Activated CD4-positive, alpha-beta T cell treated with anti-CD3 and anti-CD28 coated beads, Interleukin-2, amount 50 U/mL, for 4 hours (primary cell): ENCODE measurements at regions not wholly inside any gene's neighbourhood (a gene's known extent, or its start where the extent isn't known, plus 50 kb on each side); places are given as distances from the start of the nearest gene placed in this dataset.

Experiments
- DNase-seq, 2 experiments: peaks; one replicate each; pipeline ENCODE4 v3.0.0-alpha.2; 2020

DNA sequence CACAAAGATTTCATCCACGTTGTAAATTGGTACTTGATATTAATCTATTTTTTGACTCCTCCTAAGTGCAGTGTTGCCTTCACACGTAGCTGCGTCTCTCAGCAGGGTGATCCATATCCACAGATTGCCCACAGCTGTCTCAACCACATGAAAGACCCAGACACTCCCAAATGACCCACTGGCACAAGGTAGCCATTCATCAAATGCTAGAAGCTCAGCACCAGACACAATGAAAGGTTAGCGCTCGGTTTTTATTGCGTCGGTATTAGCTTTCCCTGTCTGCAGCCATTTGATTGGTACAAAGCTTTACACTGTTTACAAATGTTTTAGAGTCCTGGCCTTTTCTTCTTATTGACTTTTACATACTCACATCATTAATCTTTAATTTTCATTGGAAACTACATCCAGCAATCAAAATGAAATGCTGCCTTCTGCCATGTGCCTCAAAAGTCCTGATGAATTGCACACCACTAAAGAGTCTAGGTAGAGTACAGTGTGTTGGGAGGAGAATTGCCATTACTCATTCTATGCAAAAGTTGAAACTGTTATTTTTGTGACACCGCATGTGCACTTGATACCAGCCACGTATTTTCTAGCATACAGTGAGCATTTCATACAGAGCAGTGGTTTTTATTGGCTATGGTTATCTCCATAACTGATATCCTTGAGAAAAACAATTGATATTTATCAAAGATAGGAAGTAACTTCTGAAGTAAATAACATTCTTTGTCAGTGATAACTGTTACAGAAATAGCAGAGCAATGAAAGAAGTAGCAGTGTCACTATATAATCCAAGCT lies 127.3 kb upstream of the NUDT7 start:
- no peak for DNase-seq

- no peak for DNase-seq
Observed at GRCh38 chr16:77596261-77596660, 126.1 kb upstream of the NUDT7 start.

DNA sequence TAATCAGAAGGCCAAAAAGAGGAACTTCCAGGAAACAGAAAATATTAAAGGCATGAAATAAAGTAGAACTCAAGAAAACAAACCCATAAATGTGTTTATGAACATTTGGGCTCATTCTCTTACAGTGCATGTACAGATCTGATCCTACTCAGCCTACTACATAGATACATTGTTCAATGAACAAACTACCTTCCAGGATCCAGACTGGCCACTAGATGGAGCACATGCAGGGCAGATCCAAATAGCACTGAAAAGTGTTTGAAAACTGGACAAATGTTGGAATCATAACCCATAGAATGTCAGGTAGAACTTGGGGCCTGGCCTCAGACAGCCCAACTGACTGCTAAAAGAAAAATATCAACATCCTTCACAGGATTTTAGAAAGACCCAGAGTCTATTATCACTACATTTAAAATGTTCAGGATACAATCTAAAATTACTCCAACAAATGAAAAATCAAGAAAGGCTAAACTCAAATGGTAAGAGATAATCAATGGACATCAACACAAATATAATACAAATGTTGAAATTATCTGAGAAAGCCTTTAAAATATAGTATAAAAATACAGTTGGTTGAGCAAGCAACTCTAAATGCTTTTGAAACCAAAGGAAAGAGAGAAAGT lies 122.4 kb upstream of the NUDT7 start:
- no peak for DNase-seq

DNA sequence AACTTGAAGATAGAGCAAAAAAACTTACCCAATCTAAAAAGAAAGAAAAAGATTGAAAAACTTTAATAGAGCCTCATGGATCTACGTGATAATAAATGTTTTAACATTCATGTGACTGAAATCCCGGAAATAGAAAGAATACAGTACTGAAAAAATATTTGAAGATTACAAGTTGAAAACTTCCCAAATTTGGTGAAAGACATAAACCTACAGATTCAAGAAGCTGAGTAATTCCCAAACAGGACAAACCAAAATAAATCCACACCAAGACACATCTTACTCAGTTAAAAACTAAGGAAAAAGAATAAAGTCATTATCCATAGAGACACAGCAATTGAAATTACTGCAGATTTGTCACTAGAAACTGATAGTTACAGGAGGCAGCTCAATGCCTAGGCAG lies 121.8 kb upstream of the NUDT7 start:
- DNase-seq, result no peak

DNA sequence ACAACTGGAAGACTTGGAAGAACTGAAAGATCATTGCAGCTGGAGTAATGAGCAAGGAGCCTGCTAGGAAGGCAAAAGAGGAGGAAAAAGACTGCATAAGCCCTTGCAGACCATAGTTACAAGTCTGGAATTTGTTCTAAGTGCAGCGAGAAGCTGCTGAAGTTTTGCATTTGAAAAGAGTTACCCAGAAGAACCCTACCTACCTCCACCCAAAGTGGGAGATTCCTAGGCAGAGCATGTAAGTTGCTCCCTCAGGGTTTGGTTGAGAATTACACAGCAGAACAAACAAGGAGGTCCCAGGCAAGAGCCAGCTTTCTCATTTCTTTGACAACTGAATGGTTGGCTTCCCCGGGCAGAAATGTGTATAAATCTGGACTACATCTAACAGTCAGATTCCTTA lies 118.7 kb upstream of the NUDT7 start:
- DNase-seq, result no peak

DNA sequence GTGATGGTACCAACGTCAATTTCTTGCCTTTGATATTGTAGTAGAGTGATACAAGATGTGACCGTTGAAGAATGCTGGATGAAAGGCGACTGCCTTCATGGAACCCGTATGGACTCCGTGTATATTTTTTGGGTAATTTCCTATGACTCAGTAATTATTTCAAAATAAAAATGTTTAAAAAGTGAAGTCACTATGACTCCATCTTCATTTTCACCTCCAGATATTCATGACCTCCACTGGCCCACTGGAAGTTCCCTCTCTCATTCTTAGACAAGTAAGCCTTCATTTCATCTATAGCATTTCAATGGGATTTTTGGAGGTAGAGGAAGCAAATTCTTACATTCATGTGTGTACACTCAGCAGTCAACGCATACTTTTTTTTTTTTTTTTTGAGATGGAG lies 111.8 kb upstream of the NUDT7 start:
- DNase-seq, result no peak

DNA sequence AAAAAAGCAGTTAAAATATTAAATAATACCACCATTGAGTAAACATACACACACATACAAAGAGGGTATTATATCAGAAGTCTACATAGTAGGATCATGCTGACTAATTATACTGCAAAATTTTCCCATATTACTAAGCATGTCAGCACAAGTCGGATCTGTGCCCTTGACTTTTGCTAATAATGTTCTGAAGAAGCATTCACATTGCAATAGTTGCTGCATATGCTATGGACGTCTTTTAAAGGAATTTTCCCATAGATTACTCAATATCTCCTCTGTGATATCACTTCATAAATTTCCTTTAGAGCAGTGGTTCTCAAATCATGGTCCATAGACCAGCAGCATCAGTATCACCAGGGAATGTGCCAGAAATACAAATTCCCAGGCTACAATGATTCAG lies 110.9 kb upstream of the NUDT7 start:
- no peak for DNase-seq

GRCh38 chr16:77612596-77612995 lies 109.7 kb upstream of the NUDT7 start:
- no peak for DNase-seq

DNA sequence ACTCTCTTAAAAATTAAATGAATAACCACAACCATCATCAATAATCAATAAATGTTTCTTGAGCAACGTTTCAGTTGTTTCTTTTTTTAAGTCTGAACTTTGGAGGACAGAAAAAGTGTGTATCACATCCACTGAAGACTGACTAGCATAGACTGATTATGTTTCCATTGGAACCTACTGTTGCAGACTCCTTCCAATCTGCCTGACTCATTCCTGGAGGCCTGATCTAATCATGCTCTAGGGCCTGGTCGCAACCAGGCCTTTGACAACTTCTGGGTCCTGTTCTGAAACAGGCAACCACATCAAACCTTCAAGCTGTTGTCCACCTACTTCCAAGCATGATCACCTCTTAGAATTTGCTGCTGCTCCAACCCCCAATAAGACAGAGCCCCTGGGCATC lies 109.2 kb upstream of the NUDT7 start:
- DNase-seq, result no peak

DNA sequence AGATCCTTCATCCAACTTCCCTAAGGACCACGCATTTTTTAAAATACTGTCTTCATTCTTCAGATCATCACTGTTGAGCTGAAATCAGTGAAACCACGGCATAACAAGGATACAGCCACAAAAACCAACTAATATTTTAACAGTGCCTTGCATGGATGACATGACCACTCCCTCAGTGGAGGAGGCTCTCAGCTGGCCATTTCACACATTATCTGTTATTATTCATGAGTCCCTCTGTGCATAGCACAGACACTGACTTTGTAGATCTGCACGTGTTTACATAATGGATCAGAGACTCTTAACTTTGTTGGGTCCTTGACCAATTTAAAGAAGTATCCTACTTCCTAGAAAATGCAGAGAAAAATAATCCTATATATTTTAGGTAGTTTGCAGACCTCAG lies 104.8 kb upstream of the NUDT7 start:
- DNase-seq, result no peak

DNA sequence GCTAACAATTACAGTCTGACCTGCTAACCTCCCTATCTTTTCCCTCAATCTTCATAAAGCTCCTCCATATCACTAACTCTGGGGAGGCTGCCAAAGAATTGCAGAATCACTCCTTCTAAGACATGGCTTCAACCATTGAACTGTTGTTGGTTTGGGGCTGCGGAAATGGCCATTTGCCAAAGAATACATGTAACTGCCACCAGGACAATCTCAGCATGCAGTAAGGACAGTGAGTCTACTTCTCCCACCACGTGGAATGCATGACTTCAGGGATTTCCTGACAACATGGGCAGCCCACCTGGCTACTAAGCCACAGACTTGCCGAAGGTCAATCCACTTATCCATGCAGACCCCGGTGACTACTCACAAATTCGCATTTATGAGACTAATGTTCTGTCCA lies 104.3 kb upstream of the NUDT7 start:
- no peak for DNase-seq

- DNase-seq, result no peak
Observed at GRCh38 chr16:77618951-77619350, 103.4 kb upstream of the NUDT7 start.

GRCh38 chr16:77624085-77624484 lies 98.2 kb upstream of the NUDT7 start:
- DNase-seq, result no peak

GRCh38 chr16:77636615-77637014 lies 85.7 kb upstream of the NUDT7 start:
- DNase-seq, result no peak

GRCh38 chr16:77637940-77638339 lies 84.4 kb upstream of the NUDT7 start:
- no peak for DNase-seq

DNA sequence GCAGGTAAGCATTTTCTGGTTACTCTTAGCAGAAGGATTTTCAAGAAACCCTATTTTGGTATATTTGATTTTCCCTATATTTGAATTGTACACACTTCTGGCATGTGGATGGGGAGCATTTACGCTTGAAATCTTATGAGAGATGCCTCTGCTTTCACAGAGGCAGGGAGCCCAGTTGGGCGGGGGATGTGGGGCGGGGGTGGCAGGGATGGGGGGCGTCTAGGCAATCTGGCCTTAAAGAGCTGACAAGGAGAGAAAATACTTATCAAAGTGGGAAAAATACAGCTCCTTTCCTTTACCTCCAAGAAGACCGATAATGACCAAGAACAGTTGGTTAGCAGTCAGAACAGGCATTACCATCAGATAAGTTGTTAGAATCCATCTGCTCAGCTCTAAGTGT lies 79.1 kb upstream of the NUDT7 start:
- DNase-seq, result no peak

- DNase-seq, result no peak
Observed at GRCh38 chr16:77645764-77646163, 76.5 kb upstream of the NUDT7 start.

GRCh38 chr16:77647726-77648125 lies 74.6 kb upstream of the NUDT7 start:
- DNase-seq, result no peak

- DNase-seq, result no peak
Observed at GRCh38 chr16:77650761-77651160, 71.6 kb upstream of the NUDT7 start.

DNA sequence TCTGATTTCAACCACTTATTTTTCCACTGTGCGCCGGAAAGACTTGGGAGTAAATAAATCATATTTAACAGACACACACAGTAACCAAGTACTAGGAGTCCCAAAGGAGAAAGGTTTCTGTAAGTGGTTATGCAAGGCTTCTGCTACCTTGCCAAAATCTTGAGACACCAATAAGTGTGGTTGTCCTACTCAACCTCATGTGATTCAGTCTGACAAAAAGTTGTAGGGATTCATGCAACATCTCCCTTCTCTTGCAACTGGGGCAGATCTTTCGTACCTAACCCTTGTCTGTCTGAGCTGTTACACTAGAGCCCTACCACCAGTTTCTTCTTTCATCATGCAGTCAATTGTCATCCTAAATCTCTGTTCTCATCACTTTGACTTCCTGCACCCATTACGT lies 69.9 kb upstream of the NUDT7 start:
- DNase-seq, result no peak

DNA sequence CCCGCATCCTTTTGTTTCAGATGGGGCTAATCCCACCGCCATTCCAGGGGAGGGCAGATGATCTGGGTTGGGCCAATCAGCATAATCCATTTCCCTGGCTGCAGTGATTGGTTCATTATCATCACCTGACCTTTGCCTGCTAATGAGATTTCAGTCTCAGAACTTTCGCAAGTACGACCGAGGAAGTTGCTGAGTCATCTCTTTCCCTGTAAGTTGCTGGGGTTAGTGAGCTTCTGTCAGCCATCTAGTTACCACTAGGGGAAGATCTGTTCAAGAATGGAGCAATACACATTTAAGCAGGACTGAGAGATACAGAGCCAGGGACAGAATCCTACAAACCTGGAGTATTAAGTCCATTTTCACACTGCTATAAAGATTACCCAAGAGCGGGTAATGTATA lies 65.3 kb upstream of the NUDT7 start:
- no peak for DNase-seq

DNA sequence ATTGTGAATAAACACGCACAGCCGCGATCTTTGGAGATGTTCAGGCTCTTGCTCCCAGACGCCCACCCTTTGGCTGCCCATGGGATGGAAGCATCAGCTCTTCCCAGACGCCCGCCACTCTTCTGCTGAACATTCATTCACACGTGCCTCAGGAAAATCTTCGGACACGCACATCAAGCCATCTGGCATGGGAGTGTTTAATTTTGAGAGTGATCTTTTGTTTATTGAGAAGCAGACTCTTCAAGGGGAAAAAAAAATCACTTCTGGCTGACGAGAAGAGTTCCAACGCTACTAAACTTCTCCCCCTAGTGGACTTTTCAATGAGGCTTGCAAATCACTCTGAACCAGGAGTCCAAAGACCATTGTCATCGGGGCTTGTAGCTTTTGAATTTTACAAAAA lies 62.0 kb upstream of the NUDT7 start:
- no peak for DNase-seq

GRCh38 chr16:77662246-77662645 lies 60.1 kb upstream of the NUDT7 start:
- no peak for DNase-seq

DNA sequence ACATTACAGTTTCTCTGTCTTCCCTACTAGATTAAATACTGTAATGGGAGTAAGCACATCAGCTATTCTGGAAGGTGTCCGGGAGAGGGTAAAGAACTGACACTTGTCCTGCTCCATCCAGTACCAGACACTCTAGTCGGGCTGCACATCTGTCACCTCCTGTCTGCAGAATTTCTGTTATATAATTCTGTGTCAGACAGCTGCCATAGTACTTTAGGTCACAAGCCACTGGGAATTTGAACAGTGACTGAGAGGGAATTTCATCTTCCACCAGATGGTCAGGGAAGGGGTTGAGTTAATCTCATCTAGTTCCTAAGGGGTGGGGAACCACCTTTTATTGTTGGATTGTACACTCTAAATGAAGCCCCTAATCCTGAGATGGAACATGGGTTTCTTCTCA lies 58.6 kb upstream of the NUDT7 start:
- no peak for DNase-seq

GRCh38 chr16:77666771-77667170 lies 55.5 kb upstream of the NUDT7 start:
- no peak for DNase-seq
